Suprapubic skin (tissue), 4 donors: ENCODE measurements at regions not wholly inside any gene's neighbourhood (a gene's known extent, or its start where the extent isn't known, plus 50 kb on each side); places are given as distances from the start of the nearest gene placed in this dataset.

Source experiments
- EP300 ChIP-seq: sonication (generic); formaldehyde crosslinking; IDR thresholded peaks from one replicate; pipeline ENCODE4 v1.6.1; 2017; ENCODE audit warnings: antibody characterized with exemption
- POLR2A ChIP-seq, 2 donors: fragments of 450-650 bp; IDR thresholded peaks; one replicate each; pipeline ENCODE4 v1.6.1; 2017; ENCODE audit warnings: antibody characterized with exemption in 2 of 2, mild to moderate bottlenecking in 2 of 2, moderate library complexity in 2 of 2
- POLR2AphosphoS5 ChIP-seq, 3 donors: sonication (generic); formaldehyde crosslinking; IDR thresholded peaks; one replicate each; pipeline ENCODE4 v1.6.1; 2017; ENCODE audit warnings: antibody characterized with exemption in 3 of 3
- TF ChIP-seq, protein P1 (sequence below), 2 donors: fragments of 200-600 bp in 1 of 2; fragments of 450-650 bp in 1 of 2; sonication (generic) in 1 of 2; IDR thresholded peaks; one replicate each; pipeline ENCODE4 v1.5.1; 2016 to 2019; ENCODE audit warnings: antibody characterized with exemption in 2 of 2, mild to moderate bottlenecking in 1 of 2, moderate library complexity in 1 of 2

DNA sequence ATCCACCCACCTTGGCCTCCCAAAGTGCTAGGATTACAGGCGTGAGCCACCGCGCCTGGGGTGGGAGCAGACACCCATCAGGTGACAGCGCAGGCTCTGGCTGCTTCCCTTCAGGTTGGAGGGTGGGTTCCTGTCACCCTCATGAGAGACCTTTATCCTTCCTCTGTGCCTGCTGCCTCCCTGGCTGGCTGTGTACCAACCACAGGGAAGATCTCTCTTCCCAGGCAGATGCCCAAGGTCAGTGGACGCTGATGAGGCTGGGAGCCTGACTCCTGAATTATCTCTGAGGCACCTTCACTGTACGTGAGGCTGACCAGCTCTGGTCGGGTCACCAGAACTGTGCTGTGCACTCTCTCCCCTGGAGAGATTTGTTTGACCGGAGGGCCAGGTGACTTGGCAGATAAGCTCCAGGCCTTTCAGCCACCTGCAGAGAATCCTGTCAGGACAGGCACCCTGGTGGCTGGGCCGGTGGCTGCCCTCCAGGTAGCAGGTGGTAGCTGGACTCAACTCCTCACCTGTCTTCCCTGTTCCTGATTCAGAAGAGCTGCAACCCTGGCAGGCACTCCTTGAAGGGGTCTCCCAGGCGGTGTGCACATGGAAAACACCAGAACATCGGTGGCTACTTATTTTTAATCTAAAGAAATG is 251.9 kb downstream of the GLRX3 start:
- TF ChIP-seq, protein P1, sequence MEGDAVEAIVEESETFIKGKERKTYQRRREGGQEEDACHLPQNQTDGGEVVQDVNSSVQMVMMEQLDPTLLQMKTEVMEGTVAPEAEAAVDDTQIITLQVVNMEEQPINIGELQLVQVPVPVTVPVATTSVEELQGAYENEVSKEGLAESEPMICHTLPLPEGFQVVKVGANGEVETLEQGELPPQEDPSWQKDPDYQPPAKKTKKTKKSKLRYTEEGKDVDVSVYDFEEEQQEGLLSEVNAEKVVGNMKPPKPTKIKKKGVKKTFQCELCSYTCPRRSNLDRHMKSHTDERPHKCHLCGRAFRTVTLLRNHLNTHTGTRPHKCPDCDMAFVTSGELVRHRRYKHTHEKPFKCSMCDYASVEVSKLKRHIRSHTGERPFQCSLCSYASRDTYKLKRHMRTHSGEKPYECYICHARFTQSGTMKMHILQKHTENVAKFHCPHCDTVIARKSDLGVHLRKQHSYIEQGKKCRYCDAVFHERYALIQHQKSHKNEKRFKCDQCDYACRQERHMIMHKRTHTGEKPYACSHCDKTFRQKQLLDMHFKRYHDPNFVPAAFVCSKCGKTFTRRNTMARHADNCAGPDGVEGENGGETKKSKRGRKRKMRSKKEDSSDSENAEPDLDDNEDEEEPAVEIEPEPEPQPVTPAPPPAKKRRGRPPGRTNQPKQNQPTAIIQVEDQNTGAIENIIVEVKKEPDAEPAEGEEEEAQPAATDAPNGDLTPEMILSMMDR (IDR thresholded peaks at IDR 0.05): no peak
- TF ChIP-seq POLR2AphosphoS5 (IDR thresholded peaks at IDR 0.05) (no peak), POLR2A (IDR thresholded peaks at IDR 0.05) (no peak), EP300 (no peak)
